ENCODE measurements at regions not wholly inside any gene's neighbourhood (a gene's known extent, or its start where the extent isn't known, plus 50 kb on each side); places are given as distances from the start of the nearest gene placed in this dataset.
A peak's percentile ranks its signal among the peaks of the same experiment; 100 is the strongest.

DNA sequence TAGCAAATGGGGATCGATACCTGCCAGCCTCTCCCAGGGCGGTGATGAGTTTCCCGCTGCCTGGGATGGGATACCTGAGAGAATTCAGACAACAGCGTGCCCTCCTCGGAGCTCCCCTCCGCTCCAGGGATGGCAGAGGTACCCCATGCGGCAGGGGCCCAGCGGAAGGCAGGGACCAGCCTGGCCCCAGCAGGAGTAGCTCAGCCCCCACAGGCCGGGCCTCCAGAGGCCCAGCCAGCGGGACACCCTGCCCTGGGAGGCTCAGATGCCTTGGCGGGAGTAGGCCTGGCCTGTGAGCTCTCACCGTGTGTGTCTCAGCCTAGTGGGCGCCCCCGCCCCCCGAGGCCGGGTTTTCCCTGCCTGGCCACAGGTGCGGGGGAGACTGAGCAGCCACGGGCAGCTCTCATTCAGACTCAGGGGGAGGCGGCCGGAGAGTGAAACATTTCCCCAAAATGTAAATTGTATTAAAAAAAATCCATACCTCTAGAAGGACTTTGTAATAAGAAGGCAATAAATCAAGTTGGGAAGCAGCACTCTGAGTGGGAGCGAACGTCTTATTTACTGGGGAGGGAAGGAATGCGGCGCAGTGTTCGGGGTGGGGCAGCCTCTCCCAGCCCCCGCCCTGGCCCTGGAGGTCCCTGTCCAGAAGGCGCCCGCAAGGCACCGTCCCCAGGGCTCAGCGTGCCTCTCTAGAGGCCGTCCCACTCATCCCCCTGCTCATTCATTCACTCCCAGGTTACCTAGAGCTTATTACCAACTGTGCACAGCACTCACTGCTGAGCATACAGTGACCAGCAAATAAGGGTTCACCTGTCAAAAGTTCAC, 888.0 kb downstream of the BRD1 start:
- Histone ChIP-seq H3K36me3 (replicated peaks in 1 of 2) (no peaks in the 10 kb centered on the region), H3K4me3 (no peak overlapping the region), H3K27ac (no peak overlapping the region), H3K27me3 (no peaks in the 10 kb centered on the region), H3K4me1 (replicated peaks in 1 of 2) (no peaks in the 10 kb centered on the region), H3K9me3 (replicated peaks in 1 of 3) (no peaks in the 10 kb centered on the region)
- TF ChIP-seq, protein P1, sequence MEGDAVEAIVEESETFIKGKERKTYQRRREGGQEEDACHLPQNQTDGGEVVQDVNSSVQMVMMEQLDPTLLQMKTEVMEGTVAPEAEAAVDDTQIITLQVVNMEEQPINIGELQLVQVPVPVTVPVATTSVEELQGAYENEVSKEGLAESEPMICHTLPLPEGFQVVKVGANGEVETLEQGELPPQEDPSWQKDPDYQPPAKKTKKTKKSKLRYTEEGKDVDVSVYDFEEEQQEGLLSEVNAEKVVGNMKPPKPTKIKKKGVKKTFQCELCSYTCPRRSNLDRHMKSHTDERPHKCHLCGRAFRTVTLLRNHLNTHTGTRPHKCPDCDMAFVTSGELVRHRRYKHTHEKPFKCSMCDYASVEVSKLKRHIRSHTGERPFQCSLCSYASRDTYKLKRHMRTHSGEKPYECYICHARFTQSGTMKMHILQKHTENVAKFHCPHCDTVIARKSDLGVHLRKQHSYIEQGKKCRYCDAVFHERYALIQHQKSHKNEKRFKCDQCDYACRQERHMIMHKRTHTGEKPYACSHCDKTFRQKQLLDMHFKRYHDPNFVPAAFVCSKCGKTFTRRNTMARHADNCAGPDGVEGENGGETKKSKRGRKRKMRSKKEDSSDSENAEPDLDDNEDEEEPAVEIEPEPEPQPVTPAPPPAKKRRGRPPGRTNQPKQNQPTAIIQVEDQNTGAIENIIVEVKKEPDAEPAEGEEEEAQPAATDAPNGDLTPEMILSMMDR (IDR thresholded peaks at IDR 0.05): no peak
- TF ChIP-seq POLR2A (IDR thresholded peaks at IDR 0.05): no peak
- intact Hi-C loops (cut with DNase I): no loop called here
- peak in 1 of 7 donors; percentile 5 for DNase-seq
- 69 to 81% (median 75%) methylated on average over 18 to 31 of the region's 31 CpGs for WGBS, 4 donors

GRCh38 chr22:48938741-48939140, 888.9 kb downstream of the BRD1 start:
- Histone ChIP-seq H3K4me3 (no peak overlapping the region), H3K9me3 (replicated peaks in 1 of 3) (no peaks in the 10 kb centered on the region), H3K27me3 (no peaks in the 10 kb centered on the region), H3K36me3 (replicated peaks in 1 of 2) (no peaks in the 10 kb centered on the region), H3K27ac (no peak overlapping the region), H3K4me1 (replicated peaks in 1 of 2) (no peaks in the 10 kb centered on the region)
- WGBS, 4 donors: 38 to 65% (median 56%) methylated on average over 6 to 8 of the region's 8 CpGs
- intact Hi-C loops (cut with DNase I): no loop called here
- peak in 1 of 7 donors; percentile 24 for DNase-seq
- TF ChIP-seq POLR2A (IDR thresholded peaks at IDR 0.05): no peak
- TF ChIP-seq, protein P1 (IDR thresholded peaks at IDR 0.05): no peak

GRCh38 chr22:48937032-48937639, 890.5 kb downstream of the BRD1 start:
- Histone ChIP-seq H3K4me3 (no peak overlapping the region), H3K9me3 (replicated peaks in 1 of 3) (no peaks in the 10 kb centered on the region), H3K36me3 (replicated peaks in 1 of 2) (no peaks in the 10 kb centered on the region), H3K27me3 (no peaks in the 10 kb centered on the region), H3K27ac (no peak overlapping the region), H3K4me1 (replicated peaks in 1 of 2) (no peaks in the 10 kb centered on the region)
- intact Hi-C loops (cut with DNase I): no loop called here
- DNase-seq: peak in 1 of 7 donors; percentile 10
- TF ChIP-seq, protein P1 (IDR thresholded peaks at IDR 0.05): no peak
- WGBS, 4 donors: 71 to 85% (median 75%) methylated on average over 12 of the region's 12 CpGs

DNA sequence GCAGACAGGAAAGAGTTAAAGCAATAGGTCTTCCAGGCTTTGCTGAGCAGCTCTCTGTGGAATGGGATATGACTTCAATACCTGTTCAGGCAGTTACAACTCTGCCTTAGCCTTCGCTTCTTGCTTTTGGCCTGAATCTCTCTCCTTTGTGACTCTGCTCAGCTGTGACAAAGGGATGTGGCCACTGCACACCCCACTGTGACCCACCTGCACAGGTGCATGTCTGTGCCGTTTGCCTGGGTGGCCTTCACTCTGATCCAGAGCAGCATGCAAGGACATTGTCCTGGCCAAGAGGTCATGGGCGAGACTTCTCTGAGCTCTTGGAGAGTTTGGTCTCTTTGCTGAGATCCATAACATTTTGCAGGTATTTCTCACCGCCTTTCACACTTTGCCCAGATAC, 891.3 kb downstream of the BRD1 start:
- no peak overlapping the region for H3K4me3 ChIP-seq
- no peaks in the 10 kb centered on the region for H3K27me3 ChIP-seq
- TF ChIP-seq, protein P1 (IDR thresholded peaks at IDR 0.05): no peak
- TF ChIP-seq POLR2A (IDR thresholded peaks at IDR 0.05): no peak
- WGBS, 4 donors: 74 to 88% (median 83%) methylated on average over 4 of the region's 4 CpGs
- intact Hi-C loops (cut with DNase I): no loop called here
- H3K36me3 ChIP-seq (replicated peaks in 1 of 2): no peaks in the 10 kb centered on the region
- no peaks in the 10 kb centered on the region for H3K9me3 ChIP-seq (replicated peaks in 1 of 3)
- no peaks in the 10 kb centered on the region for H3K4me1 ChIP-seq (replicated peaks in 1 of 2)
- DNase-seq: peak in 1 of 7 donors; percentile 24
- H3K27ac ChIP-seq: no peak overlapping the region

Measured in adrenal gland (tissue), 9 donors.